ENCODE measurements at regions not wholly inside any gene's neighbourhood (a gene's known extent, or its start where the extent isn't known, plus 50 kb on each side); places are given as distances from the start of the nearest gene placed in this dataset.
A peak's percentile ranks its signal among the peaks of the same experiment; 100 is the strongest.

GRCh38 chr4:102438396-102439235, 62.5 kb upstream of the NFKB1 start:
- ATAC-seq (no peak), DNase-seq (ENCODE audit: low read depth, low spot score) (no peak)
- Histone ChIP-seq H3K4me1 (ENCODE audit: control insufficient read depth in 1 of 2, insufficient read depth in 2 of 2, low read length in 2 of 2) (no peaks in the 10 kb centered on the region), H3K79me2 (ENCODE audit: insufficient read depth, low read length) (no peaks in the 10 kb centered on the region), H4K20me1 (ENCODE audit: insufficient read depth) (no peaks in the 10 kb centered on the region), H3K4me3 (replicated peaks in 1 of 2; ENCODE audit: low read depth in 1 of 2, low read length in 2 of 2) (no peak overlapping the region), H3K27ac (ENCODE audit: low read depth, low read length) (no peak overlapping the region), H3K4me2 (ENCODE audit: low read length) (no peak overlapping the region), H2AFZ (ENCODE audit: low read depth, low read length, poor library complexity, severe bottlenecking) (peak overlapping the region; percentile 10), H3K9ac (ENCODE audit: low read length) (no peak overlapping the region), H3K9me3 (ENCODE audit: control insufficient read depth in 1 of 2, insufficient read depth in 1 of 2, low read depth in 1 of 2, low read length in 2 of 2) (no peaks in the 10 kb centered on the region), H3K9me2 (ENCODE audit: insufficient read depth) (no peaks in the 10 kb centered on the region), H3K27me3 (ENCODE audit: insufficient read depth, low read length) (no peaks in the 10 kb centered on the region), H3K36me3 (ENCODE audit: control insufficient read depth in 1 of 2, insufficient read depth in 2 of 2, low read length in 2 of 2) (no peaks in the 10 kb centered on the region)
- CTCF ChIA-PET, result no interaction called here
- POLR2A ChIA-PET, result no interaction called here
- intact Hi-C loops (cut with micrococcal nuclease), result no loop called here
- no TSS peak for BruUV-seq (replicated peaks)
- TF ChIP-seq ELF1 (IDR thresholded peaks at IDR 0.05; ENCODE audit: borderline replicate concordance, low read depth), result no peak
- no peak for TF ChIP-seq POLR2A (IDR thresholded peaks at IDR 0.05; ENCODE audit: borderline replicate concordance, extremely low read depth, insufficient read depth, insufficient read length)
- no peak for TF ChIP-seq CEBPB (IDR thresholded peaks at IDR 0.05; ENCODE audit: low read depth)
- no peak for TF ChIP-seq ZFX (IDR thresholded peaks at IDR 0.05)
- TF ChIP-seq FOSL1 (IDR thresholded peaks at IDR 0.05; ENCODE audit: low read depth), result no peak
- no peak for TF ChIP-seq RAD21 (IDR thresholded peaks at IDR 0.05; ENCODE audit: low read depth)
- no peak for TF ChIP-seq JUND (IDR thresholded peaks at IDR 0.05)
- TF ChIP-seq CBX3 (IDR thresholded peaks at IDR 0.05; ENCODE audit: low read depth), result no peak
- TF ChIP-seq POLR2AphosphoS5 (IDR thresholded peaks at IDR 0.05; ENCODE audit: low read depth, low read length), result no peak
- TF ChIP-seq SP1 (IDR thresholded peaks at IDR 0.05; ENCODE audit: low read depth), result no peak
- no peak for TF ChIP-seq ATF3 (IDR thresholded peaks at IDR 0.05)
- no peak for TF ChIP-seq ZNF274 (IDR thresholded peaks at IDR 0.05; ENCODE audit: low read depth, low read length)
- no peak for TF ChIP-seq SIN3A (IDR thresholded peaks at IDR 0.05; ENCODE audit: low read depth)
- no peak for TF ChIP-seq EZH2phosphoT487 (IDR thresholded peaks at IDR 0.05; ENCODE audit: borderline replicate concordance)
- RAD21 ChIA-PET (ENCODE audit: low non-redundant PET in 1 of 2, low total read pairs in 2 of 2, uncharacterized antibody in 2 of 2, unreplicated experiment in 2 of 2), result no interaction called here
